GM18498 (cell line): ENCODE measurements at regions not wholly inside any gene's neighbourhood (a gene's known extent, or its start where the extent isn't known, plus 50 kb on each side); places are given as distances from the start of the nearest gene placed in this dataset.

ENCODE experiments used
- ATAC-seq: cut with Tn5 transposase; IDR thresholded peaks from one replicate; pipeline ENCODE4 v1.9.1; 2021; ENCODE audit warnings: mild to moderate bottlenecking, moderate library complexity; ENCODE audit not compliant: unreplicated experiment

- ATAC-seq = no peak
Observed at GRCh38 chr9:115250621-115251032, 132.7 kb upstream of the TNC start.

GRCh38 chr9:115254287-115255180 is 136.6 kb upstream of the TNC start:
- no peak for ATAC-seq

- ATAC-seq = no peak
Observed at GRCh38 chr9:115261656-115262081, 143.7 kb upstream of the TNC start.

- ATAC-seq = no peak
Observed at GRCh38 chr9:115262477-115262876, 144.5 kb upstream of the TNC start.

GRCh38 chr9:115262952-115263351 is 145.0 kb upstream of the TNC start:
- ATAC-seq = no peak

- no peak for ATAC-seq
Observed at GRCh38 chr9:115263371-115264075, 145.6 kb upstream of the TNC start.

- ATAC-seq = no peak
Observed at GRCh38 chr9:115264313-115264712, 146.4 kb upstream of the TNC start.

- no peak for ATAC-seq
Observed at GRCh38 chr9:115267790-115268189, 149.8 kb upstream of the TNC start.

- ATAC-seq = no peak
Observed at GRCh38 chr9:115275753-115276152, 157.8 kb upstream of the TNC start.

GRCh38 chr9:115276621-115277020 is 158.7 kb upstream of the TNC start:
- ATAC-seq = no peak

GRCh38 chr9:115277301-115277700 is 159.3 kb upstream of the TNC start:
- ATAC-seq = no peak

- ATAC-seq = no peak
Observed at GRCh38 chr9:115278326-115279035, 160.5 kb upstream of the TNC start.

GRCh38 chr9:115283395-115283794 is 165.4 kb upstream of the TNC start:
- no peak for ATAC-seq

GRCh38 chr9:115285836-115286235 is 167.9 kb upstream of the TNC start:
- no peak for ATAC-seq

GRCh38 chr9:115286411-115286810 is 168.5 kb upstream of the TNC start:
- no peak for ATAC-seq

GRCh38 chr9:115289757-115290208 is 171.8 kb upstream of the TNC start:
- ATAC-seq = no peak

- no peak for ATAC-seq
Observed at GRCh38 chr9:115291841-115292240, 173.9 kb upstream of the TNC start.

GRCh38 chr9:115292584-115293279 is 174.8 kb upstream of the TNC start:
- ATAC-seq = no peak

GRCh38 chr9:115295734-115296133 is 177.8 kb upstream of the TNC start:
- no peak for ATAC-seq

- ATAC-seq = no peak
Observed at GRCh38 chr9:115296831-115297565, 179.0 kb upstream of the TNC start.
